HG03575 (cell line): ENCODE measurements at regions not wholly inside any gene's neighbourhood (a gene's known extent, or its start where the extent isn't known, plus 50 kb on each side); places are given as distances from the start of the nearest gene placed in this dataset.

ENCODE experiments used
- ATAC-seq: cut with Tn5 transposase; IDR thresholded peaks from one replicate; pipeline ENCODE4 v1.9.1; 2021; ENCODE audit not compliant: unreplicated experiment, insufficient number of reproducible peaks, low FRiP score; ENCODE audit errors: extremely low read depth

- no peak for ATAC-seq
Measured at GRCh38 chr10:33807531-33808359, 473.3 kb upstream of the NRP1 start.

- no peak for ATAC-seq
Measured at GRCh38 chr10:33805831-33806230, 471.4 kb upstream of the NRP1 start.

- no peak for ATAC-seq
Measured at GRCh38 chr10:33804584-33804983, 470.1 kb upstream of the NRP1 start.

- ATAC-seq, result no peak
Measured at GRCh38 chr10:33803248-33803647, 468.8 kb upstream of the NRP1 start.

GRCh38 chr10:33802566-33802965, 468.1 kb upstream of the NRP1 start:
- ATAC-seq, result no peak

- no peak for ATAC-seq
Measured at GRCh38 chr10:33801705-33802104, 467.2 kb upstream of the NRP1 start.

GRCh38 chr10:33800986-33801385, 466.5 kb upstream of the NRP1 start:
- no peak for ATAC-seq

- no peak for ATAC-seq
Measured at GRCh38 chr10:33800545-33800944, 466.1 kb upstream of the NRP1 start.

- ATAC-seq, result no peak
Measured at GRCh38 chr10:33799944-33800323, 465.5 kb upstream of the NRP1 start.

- ATAC-seq, result no peak
Measured at GRCh38 chr10:33799281-33799943, 464.9 kb upstream of the NRP1 start.

- ATAC-seq, result no peak
Measured at GRCh38 chr10:33798754-33799153, 464.3 kb upstream of the NRP1 start.

GRCh38 chr10:33796680-33797079, 462.2 kb upstream of the NRP1 start:
- ATAC-seq, result no peak

GRCh38 chr10:33795529-33795928, 461.1 kb upstream of the NRP1 start:
- no peak for ATAC-seq

- no peak for ATAC-seq
Measured at GRCh38 chr10:33794460-33794859, 460.0 kb upstream of the NRP1 start.

GRCh38 chr10:33793793-33794192, 459.3 kb upstream of the NRP1 start:
- ATAC-seq, result no peak

GRCh38 chr10:33791272-33791660, 456.8 kb upstream of the NRP1 start:
- ATAC-seq, result no peak

GRCh38 chr10:33790521-33791271, 456.2 kb upstream of the NRP1 start:
- no peak for ATAC-seq

- ATAC-seq, result no peak
Measured at GRCh38 chr10:33783557-33783956, 449.1 kb upstream of the NRP1 start.

- ATAC-seq, result no peak
Measured at GRCh38 chr10:33783078-33783477, 448.6 kb upstream of the NRP1 start.
